Spleen (tissue), 11 donors: ENCODE measurements at regions not wholly inside any gene's neighbourhood (a gene's known extent, or its start where the extent isn't known, plus 50 kb on each side); places are given as distances from the start of the nearest gene placed in this dataset.

Experiments used
- DNase-seq: peaks from one replicate; pipeline ENCODE4 v3.0.0-alpha.2; 2020
- H3K27ac ChIP-seq, 8 donors: fragments of 200-600 bp; sonication (generic) in 7 of 8; 1 replicate in 4 of 8; 2 replicates in 4 of 8; pipeline versions ENCODE4 v1.5.0 to v1.8.0; 2016 to 2021; ENCODE audit warnings: inconsistent platforms in 4 of 8, mild to moderate bottlenecking in 4 of 8, moderate library complexity in 1 of 8
- H3K27me3 ChIP-seq, 7 donors: fragments of 200-600 bp; sonication (generic) in 6 of 7; replicated peaks in 1 of 7; 1 replicate in 4 of 7; 2 replicates in 3 of 7; pipeline versions ENCODE4 v1.5.0 to v1.8.0; 2016 to 2021; ENCODE audit warnings: inconsistent platforms in 3 of 7, mild to moderate bottlenecking in 1 of 7
- H3K36me3 ChIP-seq, 6 donors: fragments of 200-600 bp; sonication (generic) in 5 of 6; 1 replicate in 4 of 6; 2 replicates in 2 of 6; pipeline versions ENCODE4 v1.5.0 to v1.8.0; 2016 to 2021; ENCODE audit warnings: inconsistent platforms in 2 of 6
- H3K4me1 ChIP-seq, 6 donors: fragments of 200-600 bp; sonication (generic) in 5 of 6; 1 replicate in 3 of 6; 2 replicates in 3 of 6; pipeline versions ENCODE4 v1.5.0 to v1.8.0; 2016 to 2021; ENCODE audit warnings: inconsistent platforms in 3 of 6
- H3K4me3 ChIP-seq, 8 donors: fragments of 200-600 bp; sonication (generic) in 7 of 8; 1 replicate in 4 of 8; 2 replicates in 4 of 8; pipeline versions ENCODE4 v1.5.0 to v1.8.0; 2016 to 2021; ENCODE audit warnings: inconsistent platforms in 4 of 8, mild to moderate bottlenecking in 4 of 8, moderate library complexity in 2 of 8
- H3K9me3 ChIP-seq, 8 donors: fragments of 200-600 bp; sonication (generic) in 7 of 8; 1 replicate in 4 of 8; 2 replicates in 4 of 8; pipeline versions ENCODE4 v1.5.0 to v1.8.0; 2016 to 2021; ENCODE audit warnings: inconsistent platforms in 4 of 8
- POLR2A ChIP-seq, 3 donors: fragments of 450-650 bp; IDR thresholded peaks; one replicate each; pipeline ENCODE4 v1.5.1; 2017; ENCODE audit warnings: antibody characterized with exemption in 3 of 3, mild to moderate bottlenecking in 1 of 3
- POLR2AphosphoS5 ChIP-seq, 3 donors: sonication (generic); formaldehyde crosslinking; IDR thresholded peaks; one replicate each; pipeline ENCODE4 v1.5.1; 2017; ENCODE audit warnings: antibody characterized with exemption in 3 of 3
- WGBS, 5 donors: extraction: QIAGEN DNeasy Blood & Tissue Kit in 3 of 5; methylation state at CpG; one replicate each; pipeline versions ENCODE4 v1.1.5 to v1.1.7; 2013 to 2018; 5-methylcytosine and 5-hydroxymethylcytosine counted together
- intact Hi-C: fragments of 100-400 bp; cut with DNase I; formaldehyde crosslinking; loops from one replicate; pipeline ENCODE4 v1.15.0; 2023; ENCODE audit warnings: low total_unique reads
- TF ChIP-seq, protein P1 (sequence below), 11 experiments: fragments of 200-600 bp in 7 of 11; fragments of 450-650 bp in 4 of 11; sonication (generic) in 4 of 11; IDR thresholded peaks in 8 of 11; conservative IDR thresholded peaks in 3 of 11; 1 replicate in 7 of 11; 2 replicates in 4 of 11; pipeline versions ENCODE4 v1.4.0 to v1.8.0; 2016 to 2021; ENCODE audit warnings: antibody characterized with exemption in 11 of 11, inconsistent platforms in 4 of 11, mild to moderate bottlenecking in 1 of 11
- donor health status: healthy with polysubstance abuse.
- donor health status: DM: no; HTN: no; CAD: no; lungs with moderate emphysema.
- donor health status: DM: no; HTN: no; CAD: no.
- donor health status: Bipolar disorder and iron deficiency.
- donor health status: healthy.
- donor health status: DM: no; HTN: no; CAD: no.
- donor health status: DM: yes; HTN: yes; CAD: no.

DNA sequence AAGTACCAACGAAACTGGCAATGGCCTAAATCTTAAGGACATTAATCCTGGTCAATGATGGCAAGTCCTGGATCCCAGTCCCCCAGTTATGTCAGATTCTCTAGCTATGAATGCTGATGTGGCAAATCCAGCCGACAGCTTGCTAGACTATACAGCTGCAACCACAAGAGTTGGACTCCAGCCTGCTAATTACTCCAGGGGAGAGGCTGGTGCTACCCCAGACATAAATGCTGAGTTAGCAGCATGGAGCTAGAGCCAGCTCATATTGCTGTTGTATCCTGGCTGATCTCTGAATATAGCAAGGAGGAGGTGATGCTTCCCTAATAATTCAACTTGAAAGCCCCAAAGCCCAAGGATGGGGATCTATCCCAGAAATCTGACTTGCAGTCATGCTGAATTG, 207.1 kb downstream of the LRRN1 start:
- intact Hi-C loops, result no loop called here
- Histone ChIP-seq H3K4me3 (no peak overlapping the region), H3K27ac (no peak overlapping the region), H3K36me3 (no peaks in the 10 kb centered on the region), H3K4me1 (no peaks in the 10 kb centered on the region), H3K27me3 (no peaks in the 10 kb centered on the region), H3K9me3 (no peaks in the 10 kb centered on the region)
- no peak for DNase-seq
- WGBS, 5 donors, result 74 to 83% (median 80%) methylated on average over 2 of the region's 2 CpGs
- TF ChIP-seq POLR2AphosphoS5 (IDR thresholded peaks at IDR 0.05) (no peak), POLR2A (IDR thresholded peaks at IDR 0.05) (no peak)
- TF ChIP-seq, protein P1, sequence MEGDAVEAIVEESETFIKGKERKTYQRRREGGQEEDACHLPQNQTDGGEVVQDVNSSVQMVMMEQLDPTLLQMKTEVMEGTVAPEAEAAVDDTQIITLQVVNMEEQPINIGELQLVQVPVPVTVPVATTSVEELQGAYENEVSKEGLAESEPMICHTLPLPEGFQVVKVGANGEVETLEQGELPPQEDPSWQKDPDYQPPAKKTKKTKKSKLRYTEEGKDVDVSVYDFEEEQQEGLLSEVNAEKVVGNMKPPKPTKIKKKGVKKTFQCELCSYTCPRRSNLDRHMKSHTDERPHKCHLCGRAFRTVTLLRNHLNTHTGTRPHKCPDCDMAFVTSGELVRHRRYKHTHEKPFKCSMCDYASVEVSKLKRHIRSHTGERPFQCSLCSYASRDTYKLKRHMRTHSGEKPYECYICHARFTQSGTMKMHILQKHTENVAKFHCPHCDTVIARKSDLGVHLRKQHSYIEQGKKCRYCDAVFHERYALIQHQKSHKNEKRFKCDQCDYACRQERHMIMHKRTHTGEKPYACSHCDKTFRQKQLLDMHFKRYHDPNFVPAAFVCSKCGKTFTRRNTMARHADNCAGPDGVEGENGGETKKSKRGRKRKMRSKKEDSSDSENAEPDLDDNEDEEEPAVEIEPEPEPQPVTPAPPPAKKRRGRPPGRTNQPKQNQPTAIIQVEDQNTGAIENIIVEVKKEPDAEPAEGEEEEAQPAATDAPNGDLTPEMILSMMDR (IDR thresholded peaks at IDR 0.05 in 8 of 11, conservative IDR thresholded peaks at IDR 0.05 in 3 of 11), result no peak

DNA sequence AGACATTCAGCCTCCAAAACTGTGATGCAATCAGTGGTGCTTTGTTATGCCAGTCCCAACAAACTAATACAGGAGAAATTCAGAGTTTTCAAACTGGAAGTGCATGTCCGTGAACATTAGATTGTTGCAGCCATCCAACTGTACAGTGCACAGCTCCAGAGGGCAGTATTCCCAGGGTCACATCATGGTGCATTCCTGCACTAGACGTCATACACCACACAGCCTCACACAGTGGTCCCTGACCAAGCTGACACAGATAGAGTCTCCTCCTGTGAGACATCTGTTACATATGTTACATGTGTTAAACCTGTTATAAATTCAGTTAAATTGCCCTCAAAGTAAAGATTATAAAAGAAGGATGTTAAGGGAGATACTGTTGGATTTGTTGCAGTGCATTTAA, 209.0 kb downstream of the LRRN1 start:
- 74 to 88% (median 83%) methylated on average over 2 of the region's 2 CpGs for WGBS, 5 donors
- DNase-seq, result no peak
- Histone ChIP-seq H3K4me3 (no peak overlapping the region), H3K9me3 (no peaks in the 10 kb centered on the region), H3K36me3 (no peaks in the 10 kb centered on the region), H3K27ac (no peak overlapping the region), H3K27me3 (no peaks in the 10 kb centered on the region), H3K4me1 (no peaks in the 10 kb centered on the region)
- TF ChIP-seq POLR2A (IDR thresholded peaks at IDR 0.05) (no peak), POLR2AphosphoS5 (IDR thresholded peaks at IDR 0.05) (no peak)
- TF ChIP-seq, protein P1 (IDR thresholded peaks at IDR 0.05 in 8 of 11, conservative IDR thresholded peaks at IDR 0.05 in 3 of 11), result no peak
- intact Hi-C loops, result no loop called here

DNA sequence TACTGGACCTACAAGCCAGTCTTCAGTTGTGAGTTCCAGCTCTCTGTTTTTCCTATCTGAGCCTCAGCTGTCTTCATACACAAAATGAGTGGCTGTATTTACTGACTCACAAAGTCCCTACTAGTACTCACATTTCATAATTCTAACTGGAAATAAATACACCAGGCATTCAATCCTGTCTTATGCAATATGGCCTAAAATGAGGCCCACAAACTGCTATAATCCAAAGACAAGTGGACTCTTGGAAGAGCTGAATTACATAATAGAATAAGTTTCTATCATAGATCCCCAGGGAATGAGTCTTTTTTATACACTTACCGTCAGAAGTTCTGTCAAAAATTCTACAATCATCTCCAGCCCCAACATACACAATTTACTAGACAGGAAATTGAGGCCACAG, 211.9 kb downstream of the LRRN1 start:
- whole genome bisulfite sequencing, 5 donors, result 47 to 73% (median 61%) methylated on average over 1 of the region's 1 CpG
- Histone ChIP-seq H3K27me3 (no peaks in the 10 kb centered on the region), H3K27ac (no peak overlapping the region), H3K36me3 (no peaks in the 10 kb centered on the region), H3K4me1 (no peaks in the 10 kb centered on the region), H3K4me3 (no peak overlapping the region), H3K9me3 (no peaks in the 10 kb centered on the region)
- TF ChIP-seq POLR2A (IDR thresholded peaks at IDR 0.05) (no peak), POLR2AphosphoS5 (IDR thresholded peaks at IDR 0.05) (no peak)
- TF ChIP-seq, protein P1 (IDR thresholded peaks at IDR 0.05 in 8 of 11, conservative IDR thresholded peaks at IDR 0.05 in 3 of 11), result no peak
- intact Hi-C loops, result no loop called here
- DNase-seq, result no peak

DNA sequence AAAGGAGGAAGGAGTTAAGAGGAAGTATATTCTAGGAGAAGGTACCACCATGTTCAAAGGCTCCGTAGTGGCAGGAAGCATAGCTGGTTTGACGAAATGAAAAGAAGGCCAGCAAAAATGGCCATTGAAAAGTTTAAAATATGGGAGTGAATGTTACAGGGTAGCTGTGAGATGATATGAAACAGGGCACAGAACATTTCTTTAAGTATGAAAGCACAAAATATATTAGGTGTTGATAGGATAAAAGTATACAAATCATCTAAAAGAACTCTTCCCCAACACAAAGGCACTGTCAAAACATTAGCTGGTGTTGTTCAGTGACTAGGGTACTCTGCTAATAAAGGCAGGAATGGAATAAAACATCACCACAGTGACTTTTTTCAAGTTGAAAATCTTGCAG, 216.2 kb downstream of the LRRN1 start:
- H3K36me3 ChIP-seq, result no peaks in the 10 kb centered on the region
- H3K27me3 ChIP-seq, result no peaks in the 10 kb centered on the region
- H3K9me3 ChIP-seq, result peaks cover 0 to 11% (median 7%) of the 10 kb centered on the region in 8 donors
- TF ChIP-seq, protein P1 (IDR thresholded peaks at IDR 0.05 in 8 of 11, conservative IDR thresholded peaks at IDR 0.05 in 3 of 11), result no peak
- no peak for TF ChIP-seq POLR2AphosphoS5 (IDR thresholded peaks at IDR 0.05)
- TF ChIP-seq POLR2A (IDR thresholded peaks at IDR 0.05), result no peak
- no peak for DNase-seq
- 27 to 48% (median 35%) methylated on average over 2 of the region's 2 CpGs for WGBS, 5 donors
- H3K27ac ChIP-seq, result no peak overlapping the region
- no peaks in the 10 kb centered on the region for H3K4me1 ChIP-seq
- no peak overlapping the region for H3K4me3 ChIP-seq
- intact Hi-C loops, result no loop called here
